ENCODE measurements at regions not wholly inside any gene's neighbourhood (a gene's known extent, or its start where the extent isn't known, plus 50 kb on each side); places are given as distances from the start of the nearest gene placed in this dataset.
"Not testable (repeated sequence)": the region's sequence is repeated elsewhere in the genome, so short reads cannot be mapped to it uniquely, and the experiment has no call there.

- DNase-seq; intact Hi-C loops (cut with DNase I); ATAC-seq (ENCODE audit: poor library complexity): not testable (repeated sequence)
These were observed 1641.8 kb upstream of the TMEFF2 start for GRCh38 chr2:193836424-193837006.

GRCh38 chr2:193833895-193834294, 1639.2 kb upstream of the TMEFF2 start:
- intact Hi-C loops (cut with DNase I); ATAC-seq (ENCODE audit: poor library complexity): not testable (repeated sequence)

DNA sequence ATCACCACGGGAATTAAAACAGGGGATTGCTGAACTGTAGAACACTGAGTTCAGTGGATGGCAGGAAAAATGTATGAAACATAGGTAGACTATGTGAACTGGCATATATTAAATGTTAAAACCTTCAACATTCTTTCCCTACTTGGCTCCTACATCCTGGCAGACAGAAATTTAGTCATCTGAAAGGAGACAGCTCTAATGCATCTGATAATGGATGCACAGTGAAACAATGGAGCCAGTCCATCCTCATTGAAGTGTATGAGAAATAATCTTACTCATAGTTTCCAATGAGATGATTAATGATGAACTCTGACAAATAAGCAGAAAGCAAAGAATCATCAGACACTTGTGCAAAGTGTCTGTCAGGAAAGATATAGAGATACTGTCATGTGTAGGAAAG, 1629.7 kb upstream of the TMEFF2 start:
- ATAC-seq (ENCODE audit: poor library complexity) (no peak), DNase-seq (no peak)
- intact Hi-C loops (cut with DNase I) = no loop called here

More at GRCh38 chr2:193833895-193834294, 1639.2 kb upstream of the TMEFF2 start:
- not testable (repeated sequence) for DNase-seq

DNA sequence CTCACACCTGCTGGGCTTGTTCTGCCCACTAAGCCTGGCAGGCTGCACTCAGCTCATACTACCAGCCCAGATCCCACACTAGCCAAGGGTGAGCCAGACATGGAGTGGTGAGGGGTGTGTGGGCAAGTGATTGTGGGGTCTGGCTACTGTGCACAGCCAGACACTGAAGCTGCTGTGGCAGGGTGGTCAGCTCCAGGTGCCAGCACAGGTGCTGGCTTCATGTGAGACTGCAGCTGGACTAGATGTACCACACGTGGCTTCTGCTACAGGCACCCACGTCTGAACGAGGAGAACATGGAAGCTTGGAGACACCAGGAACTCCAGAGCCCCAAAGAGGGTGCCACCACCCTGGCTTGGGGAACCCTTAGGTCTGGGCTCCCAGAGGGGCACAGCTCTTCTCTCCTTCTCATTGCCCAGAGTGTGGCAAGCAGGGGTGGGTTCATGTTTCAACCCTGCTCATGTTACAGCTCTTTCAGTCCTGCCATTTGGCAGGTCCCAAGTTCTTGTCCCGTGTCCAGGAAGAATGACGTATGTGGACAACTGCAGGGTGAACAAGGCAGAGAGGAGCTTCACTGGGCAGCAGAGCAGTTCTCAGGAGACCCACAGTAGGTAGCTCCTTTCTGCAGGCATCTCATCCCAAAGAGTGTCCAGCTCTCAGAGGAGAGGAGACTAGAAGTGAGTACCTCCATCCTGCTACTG, 1624.2 kb upstream of the TMEFF2 start:
- intact Hi-C loops (cut with DNase I) = no loop called here
- ATAC-seq (ENCODE audit: poor library complexity) (no peak), DNase-seq (no peak)

GRCh38 chr2:193816008-193816407, 1621.3 kb upstream of the TMEFF2 start:
- intact Hi-C loops (cut with DNase I) = no loop called here
- ATAC-seq (ENCODE audit: poor library complexity) = no peak
- DNase-seq = no peak

DNA sequence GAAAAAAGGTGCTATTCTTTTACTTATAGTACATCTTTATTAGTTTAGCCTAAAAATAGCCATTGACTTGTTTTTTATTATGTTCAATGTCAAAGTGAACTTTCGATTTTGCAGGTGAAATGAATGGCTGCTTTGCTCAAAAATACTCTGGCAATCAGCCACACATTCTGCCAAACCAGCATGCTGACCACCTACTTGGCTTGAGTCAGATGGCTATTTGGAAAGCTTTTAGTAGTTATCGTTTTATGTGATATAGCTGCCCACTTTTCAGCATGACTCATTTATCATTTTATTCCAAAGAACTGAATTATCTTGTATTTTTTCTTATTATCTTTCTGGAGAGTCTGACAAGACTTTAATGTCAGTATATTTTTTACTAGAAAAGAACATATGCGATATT, 1615.8 kb upstream of the TMEFF2 start:
- DNase-seq (no peak), ATAC-seq (ENCODE audit: poor library complexity) (no peak)
- intact Hi-C loops (cut with DNase I) = no loop called here

GRCh38 chr2:193808877-193809276, 1614.1 kb upstream of the TMEFF2 start:
- ATAC-seq (ENCODE audit: poor library complexity) (no peak), DNase-seq (no peak)
- intact Hi-C loops (cut with DNase I) = no loop called here

- no peak for DNase-seq
- intact Hi-C loops (cut with DNase I) = no loop called here
- no peak for ATAC-seq (ENCODE audit: poor library complexity)
These were observed 1611.5 kb upstream of the TMEFF2 start for GRCh38 chr2:193806088-193806774.

DNA sequence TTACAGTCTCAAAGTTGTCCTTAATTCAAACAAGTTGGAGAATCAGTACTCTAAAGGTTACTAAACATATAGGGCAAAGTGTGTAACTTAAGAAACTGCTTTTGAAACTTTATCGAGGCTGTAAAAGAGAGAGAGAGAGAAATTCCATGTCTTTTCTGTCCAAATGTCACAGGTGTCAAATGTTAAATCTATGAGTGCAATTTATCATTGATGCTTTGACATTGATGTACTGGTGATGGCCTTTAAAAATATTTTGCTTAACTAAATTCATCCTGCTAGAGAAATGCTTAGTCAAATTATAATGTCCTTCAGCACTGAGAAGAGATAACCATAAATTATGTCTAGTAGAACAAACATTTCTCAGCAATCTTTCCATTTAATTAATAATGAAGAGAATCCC, 1602.1 kb upstream of the TMEFF2 start:
- no peak for DNase-seq
- intact Hi-C loops (cut with DNase I) = no loop called here
- no peak for ATAC-seq (ENCODE audit: poor library complexity)

- DNase-seq = no peak
These were observed 1599.2 kb upstream of the TMEFF2 start for GRCh38 chr2:193793914-193794313.

DNA sequence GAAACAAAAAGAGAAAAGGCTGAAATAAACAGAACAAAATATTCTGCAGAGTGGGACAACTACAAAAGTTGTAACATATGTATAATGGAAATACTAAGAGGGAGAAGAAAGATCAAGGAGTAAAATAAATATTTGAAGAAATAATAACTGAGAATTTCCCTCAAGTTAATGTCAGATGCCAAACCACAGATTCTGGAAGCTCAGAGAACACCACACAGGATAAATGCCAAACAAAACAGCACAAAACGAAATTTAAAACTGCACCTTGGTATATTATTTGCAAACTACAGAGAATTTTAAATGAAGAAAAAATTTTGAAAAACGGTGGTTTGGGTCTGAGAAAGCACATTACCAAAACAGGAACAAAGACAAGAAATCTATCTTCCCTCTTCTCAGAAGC, 1588.9 kb upstream of the TMEFF2 start:
- DNase-seq (no peak), ATAC-seq (ENCODE audit: poor library complexity) (no peak)
- intact Hi-C loops (cut with DNase I) = no loop called here

More at GRCh38 chr2:193793914-193794313, 1599.2 kb upstream of the TMEFF2 start:
- intact Hi-C loops (cut with DNase I) = no loop called here
- ATAC-seq (ENCODE audit: poor library complexity) = no peak

GRCh38 chr2:193778293-193778692, 1583.6 kb upstream of the TMEFF2 start:
- ATAC-seq (ENCODE audit: poor library complexity) = no peak
- intact Hi-C loops (cut with DNase I) = no loop called here
- DNase-seq = no peak

DNA sequence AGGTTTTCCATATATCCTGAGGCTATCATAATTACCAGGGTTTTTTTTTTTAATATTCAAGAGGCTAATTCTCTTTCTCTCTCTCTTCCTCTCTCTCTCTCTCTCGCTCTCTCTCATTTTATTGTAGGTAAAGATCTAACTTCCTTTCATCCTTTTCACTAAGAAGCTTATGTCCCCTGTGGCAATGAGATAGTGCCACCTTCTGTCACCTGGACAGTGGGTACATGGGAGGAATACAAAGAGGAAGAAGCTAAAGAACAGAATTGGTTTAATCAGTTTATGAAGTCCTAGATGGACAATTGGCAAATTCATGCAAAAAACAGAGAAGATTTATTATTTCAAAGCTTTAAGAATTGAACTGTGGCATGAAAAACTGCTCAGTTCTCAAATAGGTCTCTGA, 1582.3 kb upstream of the TMEFF2 start:
- no peak for ATAC-seq (ENCODE audit: poor library complexity)
- intact Hi-C loops (cut with DNase I) = no loop called here
- no peak for DNase-seq

- no peak for DNase-seq
- ATAC-seq (ENCODE audit: poor library complexity) = no peak
- intact Hi-C loops (cut with DNase I) = no loop called here
These were observed 1579.4 kb upstream of the TMEFF2 start for GRCh38 chr2:193774166-193774565.

- no peak for DNase-seq
- no peak for ATAC-seq (ENCODE audit: poor library complexity)
- intact Hi-C loops (cut with DNase I) = no loop called here
These were observed 1556.6 kb upstream of the TMEFF2 start for GRCh38 chr2:193751299-193751698.

DNA sequence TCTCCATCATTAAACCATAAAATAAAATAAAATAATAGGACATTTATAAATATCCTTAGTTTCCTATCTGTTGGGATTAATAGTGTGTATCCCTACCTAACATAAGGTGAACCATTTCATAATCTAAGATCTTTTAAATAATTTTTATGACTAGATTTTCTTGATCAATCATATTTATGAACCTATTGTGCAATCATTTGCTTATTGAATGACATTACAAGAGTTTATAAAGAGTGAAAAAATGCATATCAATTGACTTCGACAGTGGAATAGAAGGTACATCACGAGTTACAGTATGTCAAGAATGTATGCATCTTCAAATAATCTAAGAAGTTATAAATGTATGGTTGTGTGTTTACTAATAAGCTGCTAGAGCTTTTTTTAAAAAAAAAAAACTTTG, 1554.8 kb upstream of the TMEFF2 start:
- DNase-seq = no peak
- no peak for ATAC-seq (ENCODE audit: poor library complexity)
- intact Hi-C loops (cut with DNase I) = no loop called here

- intact Hi-C loops (cut with DNase I) = no loop called here
- DNase-seq (no peak), ATAC-seq (ENCODE audit: poor library complexity) (no peak)
These were observed 1548.4 kb upstream of the TMEFF2 start for GRCh38 chr2:193743089-193743488.

DNA sequence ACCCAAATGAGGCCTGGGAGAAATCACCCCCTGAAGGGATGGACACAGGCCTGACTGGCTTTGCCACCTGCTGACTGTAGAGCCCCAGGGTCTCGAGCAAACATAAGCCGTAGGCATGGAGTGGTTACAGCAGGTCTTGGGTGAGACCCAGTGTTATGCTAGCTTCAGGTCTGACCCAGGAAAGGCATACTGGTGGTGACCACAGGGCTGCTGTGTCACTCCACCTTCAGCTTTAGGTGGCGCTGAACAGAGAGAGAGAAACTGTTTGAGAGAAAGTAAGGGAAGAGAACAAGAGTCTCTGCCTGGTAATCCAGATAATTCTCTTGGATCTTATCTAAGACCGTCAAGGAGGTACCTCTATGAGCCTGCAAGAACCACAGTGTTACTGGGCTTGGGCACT, 1544.2 kb upstream of the TMEFF2 start:
- DNase-seq (no peak), ATAC-seq (ENCODE audit: poor library complexity) (no peak)
- intact Hi-C loops (cut with DNase I) = no loop called here

DNA sequence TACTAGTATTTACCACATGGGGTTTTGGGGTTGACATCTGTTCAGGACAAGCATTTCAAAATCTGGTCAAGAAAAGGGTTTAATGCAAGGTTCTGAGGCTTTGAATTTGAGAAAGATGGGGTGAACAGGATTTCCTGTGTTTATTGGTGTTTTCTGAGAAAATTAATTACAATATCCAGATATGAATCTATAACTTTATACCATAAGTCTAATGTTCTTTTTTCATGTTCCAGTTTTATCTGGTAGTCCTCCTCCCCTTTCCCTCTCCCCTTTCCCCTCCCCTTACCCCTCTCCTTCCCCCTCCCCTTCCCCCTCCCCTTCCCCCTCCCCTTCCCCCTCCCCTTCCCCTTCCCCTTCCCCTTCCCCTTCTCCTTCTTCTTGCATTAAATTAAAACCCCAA, 1518.2 kb upstream of the TMEFF2 start:
- DNase-seq (no peak), ATAC-seq (ENCODE audit: poor library complexity) (no peak)
- intact Hi-C loops (cut with DNase I) = no loop called here

DNA sequence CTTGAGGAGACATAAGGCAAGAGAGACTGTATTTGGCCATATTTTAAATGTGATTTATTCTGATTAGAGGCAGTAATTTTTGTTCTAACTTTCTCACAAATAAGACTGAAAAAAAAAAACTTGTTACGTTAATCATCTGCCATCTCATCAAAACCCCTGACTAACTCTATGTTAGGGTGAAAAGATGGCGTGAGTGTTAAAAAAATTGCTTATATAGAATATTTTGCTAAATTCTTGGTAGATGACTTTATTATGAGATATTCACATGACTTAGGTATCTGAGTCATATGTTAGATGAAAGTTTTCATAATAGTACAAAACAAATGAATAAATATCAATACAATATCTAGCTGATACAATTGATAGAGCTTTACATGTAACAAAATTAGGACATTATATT, 1508.7 kb upstream of the TMEFF2 start:
- no peak for ATAC-seq (ENCODE audit: poor library complexity)
- intact Hi-C loops (cut with DNase I) = no loop called here

More for the DNA sequence above, 1508.7 kb upstream of the TMEFF2 start:
- DNase-seq = no peak
